ENCODE measurements at regions not wholly inside any gene's neighbourhood (a gene's known extent, or its start where the extent isn't known, plus 50 kb on each side); places are given as distances from the start of the nearest gene placed in this dataset.

- TF ChIP-seq NFRKB (IDR thresholded peaks at IDR 0.05) (no peak), FOXM1 (IDR thresholded peaks at IDR 0.05; ENCODE audit: borderline replicate concordance) (no peak), SUZ12 (IDR thresholded peaks at IDR 0.05) (no peak), ZNF384 (IDR thresholded peaks at IDR 0.05) (no peak), FOXK2 (IDR thresholded peaks at IDR 0.05) (no peak), SP1 (IDR thresholded peaks at IDR 0.05) (no peak), BHLHE40 (IDR thresholded peaks at IDR 0.05; ENCODE audit: borderline replicate concordance) (no peak), ELF4 (IDR thresholded peaks at IDR 0.05) (no peak), ARNT (IDR thresholded peaks at IDR 0.05) (no peak), L3MBTL2 (conservative IDR thresholded peaks at IDR 0.05) (no peak), HDGF (IDR thresholded peaks at IDR 0.05; ENCODE audit: borderline replicate concordance) (no peak), TARDBP (IDR thresholded peaks at IDR 0.05) (no peak), CTBP1 (IDR thresholded peaks at IDR 0.05; ENCODE audit: borderline replicate concordance) (no peak), FOXA1 (IDR thresholded peaks at IDR 0.05) (no peak)
Measured at GRCh38 chr3:40627095-40627494, 102.3 kb downstream of the ZNF621 start.
